ENCODE measurements at regions not wholly inside any gene's neighbourhood (a gene's known extent, or its start where the extent isn't known, plus 50 kb on each side); places are given as distances from the start of the nearest gene placed in this dataset.
"Not testable (repeated sequence)": the region's sequence is repeated elsewhere in the genome, so short reads cannot be mapped to it uniquely, and the experiment has no call there.

GRCh38 chr22:11578115-11578514, 3949.9 kb upstream of the OR11H1 start:
- TF ChIP-seq, protein P1, sequence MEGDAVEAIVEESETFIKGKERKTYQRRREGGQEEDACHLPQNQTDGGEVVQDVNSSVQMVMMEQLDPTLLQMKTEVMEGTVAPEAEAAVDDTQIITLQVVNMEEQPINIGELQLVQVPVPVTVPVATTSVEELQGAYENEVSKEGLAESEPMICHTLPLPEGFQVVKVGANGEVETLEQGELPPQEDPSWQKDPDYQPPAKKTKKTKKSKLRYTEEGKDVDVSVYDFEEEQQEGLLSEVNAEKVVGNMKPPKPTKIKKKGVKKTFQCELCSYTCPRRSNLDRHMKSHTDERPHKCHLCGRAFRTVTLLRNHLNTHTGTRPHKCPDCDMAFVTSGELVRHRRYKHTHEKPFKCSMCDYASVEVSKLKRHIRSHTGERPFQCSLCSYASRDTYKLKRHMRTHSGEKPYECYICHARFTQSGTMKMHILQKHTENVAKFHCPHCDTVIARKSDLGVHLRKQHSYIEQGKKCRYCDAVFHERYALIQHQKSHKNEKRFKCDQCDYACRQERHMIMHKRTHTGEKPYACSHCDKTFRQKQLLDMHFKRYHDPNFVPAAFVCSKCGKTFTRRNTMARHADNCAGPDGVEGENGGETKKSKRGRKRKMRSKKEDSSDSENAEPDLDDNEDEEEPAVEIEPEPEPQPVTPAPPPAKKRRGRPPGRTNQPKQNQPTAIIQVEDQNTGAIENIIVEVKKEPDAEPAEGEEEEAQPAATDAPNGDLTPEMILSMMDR (IDR thresholded peaks at IDR 0.05 in 8 of 11, conservative IDR thresholded peaks at IDR 0.05 in 3 of 11): not testable (repeated sequence)
- TF ChIP-seq POLR2A, POLR2AphosphoS5 (IDR thresholded peaks at IDR 0.05): not testable (repeated sequence)
